HG03196 (cell line): ENCODE measurements at regions not wholly inside any gene's neighbourhood (a gene's known extent, or its start where the extent isn't known, plus 50 kb on each side); places are given as distances from the start of the nearest gene placed in this dataset.
A peak's percentile ranks its signal among the peaks of the same experiment; 100 is the strongest.
"Not testable (repeated sequence)": the region's sequence is repeated elsewhere in the genome, so short reads cannot be mapped to it uniquely, and the experiment has no call there.

Experiments used
- ATAC-seq: cut with Tn5 transposase; IDR thresholded peaks from one replicate; pipeline ENCODE4 v1.9.1; 2021; ENCODE audit not compliant: unreplicated experiment

DNA sequence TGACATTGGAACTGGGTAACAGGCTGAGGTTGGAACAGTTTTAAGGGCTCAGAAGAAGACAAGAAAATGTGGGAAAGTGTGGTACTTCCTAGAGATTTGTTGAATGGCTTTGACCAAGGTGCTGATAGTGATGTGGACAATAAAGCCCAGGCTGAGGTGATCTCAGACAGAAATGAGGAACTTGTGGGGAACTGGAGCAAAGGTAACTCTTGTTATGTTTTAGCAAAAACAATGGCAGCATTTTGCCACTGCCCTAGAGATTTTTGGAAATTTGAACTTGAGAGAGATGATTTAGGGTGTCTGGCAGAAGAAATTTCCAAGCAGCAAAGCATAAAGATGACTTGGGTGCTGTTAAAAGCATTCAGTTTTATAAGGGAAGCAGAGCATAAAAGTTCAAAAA is 474.7 kb upstream of the ADGRB3 start:
- no peak for ATAC-seq

DNA sequence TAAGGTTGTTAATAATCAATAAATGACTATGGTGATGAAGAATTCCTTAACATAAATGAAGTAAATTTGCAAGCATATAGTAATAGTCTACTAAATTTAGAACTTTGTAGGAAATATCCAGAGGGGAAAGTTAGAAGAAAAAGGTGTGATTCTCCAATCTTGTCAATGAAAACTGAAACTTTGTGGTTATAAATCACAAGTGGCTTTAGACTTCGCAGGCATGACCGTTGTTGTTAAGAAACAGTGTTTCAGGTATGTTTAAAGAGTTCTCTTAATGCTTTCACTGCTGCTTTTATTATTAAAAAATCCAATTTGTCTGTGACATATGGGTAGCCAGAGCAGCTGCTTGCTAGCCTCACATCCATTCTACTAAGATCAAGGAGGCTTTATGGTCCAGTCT is 475.6 kb upstream of the ADGRB3 start:
- ATAC-seq, result no peak

- peak; percentile 67 for ATAC-seq
Measured at GRCh38 chr6:68158256-68158655, 476.8 kb upstream of the ADGRB3 start.

DNA sequence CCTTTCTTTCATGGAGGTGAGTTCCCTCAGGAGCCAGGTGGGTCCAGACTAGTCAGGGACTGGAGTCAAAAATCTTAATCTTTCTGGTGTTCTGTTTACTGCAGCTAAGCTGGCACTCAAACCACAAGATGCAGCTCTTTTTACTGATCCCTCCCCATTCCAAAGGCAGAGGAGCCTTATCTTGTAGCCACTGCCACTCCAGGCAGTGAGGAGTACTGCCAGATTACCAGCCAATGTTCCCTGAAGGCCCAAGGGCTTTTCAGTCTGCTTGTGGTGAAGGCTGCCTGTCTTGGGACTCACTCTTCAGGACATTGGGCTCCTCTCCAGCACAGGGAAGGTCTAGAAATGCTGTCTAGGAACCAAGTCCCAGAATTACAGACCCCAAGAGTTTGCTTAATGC is 490.4 kb upstream of the ADGRB3 start:
- ATAC-seq, result no peak

- ATAC-seq, result no peak
Measured at GRCh38 chr6:68141190-68141589, 493.9 kb upstream of the ADGRB3 start.

DNA sequence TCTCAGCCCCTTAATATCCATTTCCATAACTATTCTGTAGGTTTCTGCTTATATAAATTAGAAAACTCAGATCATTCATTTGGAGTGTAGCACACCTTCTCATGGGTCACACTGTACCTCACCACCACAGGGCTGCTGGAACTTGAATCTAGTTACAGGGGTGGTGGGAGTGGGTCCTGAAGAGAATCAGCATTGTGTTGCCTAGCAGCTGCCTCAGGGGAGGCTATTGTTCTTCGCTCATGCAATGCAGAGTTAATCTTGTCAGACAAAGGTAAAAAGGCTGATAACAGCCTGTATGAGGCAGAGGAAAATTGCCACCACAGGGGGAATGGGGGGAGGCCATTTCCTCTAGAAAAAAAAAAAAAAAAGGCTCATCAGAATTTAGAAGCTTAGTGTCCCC is 496.0 kb upstream of the ADGRB3 start:
- ATAC-seq, result no peak

DNA sequence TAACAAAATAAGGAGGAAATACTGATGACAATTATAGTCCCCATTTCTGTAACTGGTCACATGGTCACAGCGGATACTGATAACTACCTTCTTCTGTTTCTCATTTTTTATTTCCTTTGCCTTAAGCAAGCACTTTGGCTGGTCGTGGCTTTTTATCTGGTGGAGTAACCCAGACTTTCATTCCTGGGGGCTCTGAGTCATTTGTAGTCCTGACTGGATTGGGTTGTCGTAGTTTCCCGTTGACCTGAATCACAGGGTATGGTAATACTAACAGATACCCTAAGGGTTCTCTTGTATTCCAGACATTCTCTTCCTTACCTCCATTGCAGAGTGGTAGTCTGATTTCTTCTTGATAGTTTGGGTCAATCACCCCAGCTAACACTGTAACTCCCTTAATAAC is 500.3 kb upstream of the ADGRB3 start:
- no peak for ATAC-seq

- no peak for ATAC-seq
Measured at GRCh38 chr6:68128211-68128610, 506.9 kb upstream of the ADGRB3 start.

DNA sequence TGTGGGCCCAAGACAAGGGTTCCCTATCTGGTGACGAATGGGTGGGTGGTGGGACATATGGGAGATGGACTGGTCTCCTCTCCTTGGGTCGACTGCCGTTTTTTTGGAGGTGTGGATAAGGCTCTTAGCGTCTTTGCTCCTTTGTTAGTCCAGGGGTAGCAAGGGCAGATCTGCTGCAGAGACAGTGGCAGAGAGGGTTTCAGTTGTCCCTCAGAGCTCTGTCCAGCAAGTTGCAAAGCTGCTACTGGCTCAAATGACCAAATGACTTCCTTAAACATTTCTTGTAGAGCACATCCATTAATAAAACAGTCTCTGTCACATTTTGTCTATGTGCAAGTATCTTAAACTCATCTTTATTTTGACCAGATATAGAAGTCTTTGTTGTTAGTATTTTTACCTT is 508.0 kb upstream of the ADGRB3 start:
- ATAC-seq, result no peak

DNA sequence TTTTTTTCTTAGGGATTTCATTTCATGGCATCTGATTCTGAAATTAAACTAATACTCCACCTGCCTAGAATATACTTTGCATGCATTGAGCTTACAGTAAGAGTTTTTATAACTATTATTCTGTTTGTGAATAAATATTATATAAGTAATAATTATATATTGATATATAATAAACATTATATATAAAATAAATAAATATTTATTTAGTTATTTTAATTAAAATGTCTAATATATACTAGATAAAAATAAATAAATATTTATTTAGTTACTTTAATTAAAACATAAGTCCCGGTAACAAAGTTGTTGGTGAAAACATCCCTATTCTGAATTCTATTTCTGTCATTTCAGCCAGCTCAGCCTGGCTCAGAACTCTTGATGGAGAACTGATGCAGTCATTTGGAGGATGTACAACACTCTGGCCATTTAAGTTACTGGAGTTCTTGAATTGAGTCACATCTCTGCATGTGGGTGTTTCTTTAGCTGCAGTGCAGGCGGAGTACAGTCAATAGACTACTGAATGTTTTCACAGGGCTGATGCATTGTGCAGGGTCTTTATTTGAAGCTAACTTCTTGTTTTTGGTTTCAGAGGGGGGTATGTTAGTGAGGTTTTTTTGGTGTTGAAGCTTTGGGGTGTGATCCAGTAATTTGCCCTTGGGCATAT is 508.9 kb upstream of the ADGRB3 start:
- ATAC-seq, result peak; percentile 84

DNA sequence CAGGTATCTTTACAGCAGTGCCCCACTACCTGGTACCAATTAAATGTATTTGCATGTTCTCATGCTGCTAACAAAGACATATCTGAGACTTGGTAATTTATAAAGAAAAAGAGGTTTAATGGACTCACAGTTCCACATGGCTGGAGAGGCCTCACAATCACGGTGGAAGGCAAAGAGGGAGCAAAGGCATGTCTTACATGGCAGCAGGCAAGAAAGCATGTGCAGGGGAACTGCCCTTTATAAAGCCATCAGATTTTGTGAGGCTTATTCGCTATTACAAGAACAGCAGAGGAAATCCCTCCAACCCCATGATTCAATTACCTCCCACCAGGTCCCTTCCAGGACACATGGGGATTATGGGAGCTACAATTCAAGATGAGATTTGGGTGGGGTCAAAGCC is 512.1 kb upstream of the ADGRB3 start:
- not testable (repeated sequence) for ATAC-seq

DNA sequence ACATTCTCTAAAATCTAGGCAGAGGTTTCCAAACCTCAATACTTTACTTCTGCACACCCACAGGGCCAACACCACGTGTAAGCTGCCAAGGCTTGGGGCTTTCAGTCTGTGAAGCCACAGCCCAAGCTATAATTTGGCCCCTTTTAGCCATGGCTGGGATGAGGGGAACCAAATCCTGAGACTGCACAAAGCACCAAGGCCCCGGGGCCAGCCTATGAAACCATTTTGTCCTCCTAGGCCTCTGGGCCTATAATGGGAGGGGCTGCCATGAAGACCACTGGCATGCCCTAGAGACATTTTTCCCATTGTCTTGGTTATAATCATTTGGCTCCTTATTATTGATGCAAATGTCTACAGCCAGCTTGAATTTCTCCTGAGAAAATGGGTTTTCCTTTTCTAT is 513.0 kb upstream of the ADGRB3 start:
- no peak for ATAC-seq

- ATAC-seq, result not testable (repeated sequence)
Measured at GRCh38 chr6:68120954-68121353, 514.1 kb upstream of the ADGRB3 start.

GRCh38 chr6:68114463-68115047 is 520.5 kb upstream of the ADGRB3 start:
- no peak for ATAC-seq

DNA sequence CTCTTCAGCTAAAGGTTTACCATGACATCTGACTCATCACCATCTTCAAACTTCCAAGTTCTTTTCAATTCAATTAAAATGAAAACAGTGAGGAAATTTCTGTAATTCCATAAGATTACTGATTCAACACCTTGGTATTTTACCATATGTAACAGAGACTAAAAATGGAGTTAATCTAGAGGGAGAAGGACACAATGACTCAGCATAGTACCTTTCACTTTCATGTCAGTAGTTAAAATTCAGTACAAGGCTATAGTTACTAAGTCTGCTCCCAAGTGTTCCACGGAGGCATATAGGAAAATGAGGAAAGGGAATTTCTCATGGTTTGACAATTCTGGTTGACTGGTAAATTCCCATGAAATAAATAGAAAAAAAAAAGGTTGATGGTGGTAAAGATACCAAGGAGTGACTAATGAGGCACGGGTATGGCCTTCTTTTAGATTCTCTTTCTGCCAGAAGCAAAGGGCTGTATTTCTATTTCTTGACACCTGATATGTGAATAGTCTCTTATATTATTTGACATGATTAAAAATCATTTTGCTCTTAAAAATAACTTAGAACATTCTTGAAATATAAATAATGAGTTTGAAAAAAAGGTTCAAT is 526.7 kb upstream of the ADGRB3 start:
- peak; percentile 68 for ATAC-seq

DNA sequence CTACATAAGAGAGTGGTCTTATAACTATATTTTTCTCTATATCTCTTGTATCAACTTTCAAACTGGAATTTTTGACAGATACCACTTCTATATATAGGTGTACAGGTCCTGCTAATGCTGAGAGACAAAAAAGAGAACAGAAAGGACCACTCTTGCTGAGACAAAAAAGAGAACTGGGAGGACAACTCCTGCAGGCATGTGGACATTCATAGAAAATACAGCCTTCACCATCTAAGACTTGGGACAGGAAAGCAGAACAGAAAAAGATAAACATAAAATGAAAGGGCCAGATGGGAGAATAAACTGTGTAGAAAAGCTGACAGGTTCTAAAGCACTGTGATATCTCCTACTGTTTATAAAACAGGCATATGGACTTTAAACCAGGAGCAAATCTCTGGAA is 541.0 kb upstream of the ADGRB3 start:
- peak; percentile 69 for ATAC-seq

DNA sequence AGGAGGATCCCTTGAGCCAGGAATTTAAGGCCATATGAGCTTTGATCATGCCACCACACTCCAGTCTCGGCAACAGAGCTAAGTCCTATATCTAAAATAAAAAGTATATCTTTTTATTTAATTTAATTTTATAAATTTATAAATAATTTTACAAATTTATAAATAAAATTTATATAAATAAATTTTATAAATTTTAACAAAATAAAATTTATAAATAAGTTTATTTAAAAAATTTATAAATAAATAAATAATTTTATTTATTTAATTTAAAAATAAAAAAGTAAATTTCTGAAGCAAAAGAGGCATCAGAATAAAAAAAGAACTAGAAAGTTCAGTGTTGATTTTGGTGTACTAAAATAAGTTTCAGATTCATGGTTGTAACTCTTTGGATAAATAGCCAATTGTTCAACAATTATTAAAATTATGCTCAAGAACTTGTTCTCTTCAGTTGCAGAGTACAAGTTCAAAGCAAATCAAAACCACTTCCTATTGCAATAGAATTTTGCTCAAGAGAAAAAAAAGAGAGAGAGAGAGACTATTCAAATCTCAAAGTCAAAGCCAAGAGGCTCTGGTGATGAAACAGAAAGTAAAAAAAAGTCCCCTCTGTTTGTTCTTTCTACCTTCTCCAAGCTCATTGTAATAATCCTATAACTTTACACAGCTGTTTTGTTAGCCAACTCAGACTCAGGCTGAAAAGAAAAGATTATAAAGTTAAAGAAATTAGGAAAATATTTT is 547.5 kb upstream of the ADGRB3 start:
- no peak for ATAC-seq

- no peak for ATAC-seq
Measured at GRCh38 chr6:68086199-68086598, 548.9 kb upstream of the ADGRB3 start.

DNA sequence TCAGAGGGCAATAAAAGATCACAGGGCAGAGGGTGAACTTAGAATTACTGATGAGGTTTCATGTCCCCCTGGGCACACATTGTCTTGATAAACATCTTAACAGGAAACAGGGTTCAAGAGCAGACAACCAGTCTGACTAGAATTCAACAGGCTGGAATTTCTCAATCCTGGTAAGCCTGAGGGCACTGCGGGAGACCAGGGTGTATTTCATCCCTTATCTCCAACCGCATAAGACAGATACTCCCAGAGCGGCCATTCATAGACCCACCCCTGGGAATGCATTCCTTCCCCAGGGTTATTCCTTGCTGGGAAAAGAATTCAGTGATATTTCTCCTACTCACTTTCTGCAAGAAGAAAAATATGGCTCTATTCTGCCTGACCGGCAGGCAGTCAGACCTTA is 549.5 kb upstream of the ADGRB3 start:
- ATAC-seq, result not testable (repeated sequence)

DNA sequence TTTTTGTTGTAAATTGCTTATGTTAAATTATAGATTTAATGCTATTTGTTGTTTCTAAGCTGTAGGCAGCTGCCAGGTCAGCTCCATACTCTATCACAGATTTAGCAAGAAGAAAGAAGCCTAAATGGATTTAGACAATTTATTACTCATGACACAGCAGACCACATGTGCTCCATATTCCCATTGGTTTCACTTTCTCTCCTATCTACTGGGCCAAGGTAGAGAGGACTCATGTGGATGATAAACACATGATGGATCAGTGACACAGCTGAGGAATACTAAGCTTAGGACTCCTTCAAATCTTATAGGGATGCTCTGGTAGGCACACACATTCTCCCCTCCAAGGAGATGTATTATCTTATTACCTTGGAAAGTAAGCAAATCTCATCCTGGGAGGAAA is 553.0 kb upstream of the ADGRB3 start:
- ATAC-seq, result no peak

DNA sequence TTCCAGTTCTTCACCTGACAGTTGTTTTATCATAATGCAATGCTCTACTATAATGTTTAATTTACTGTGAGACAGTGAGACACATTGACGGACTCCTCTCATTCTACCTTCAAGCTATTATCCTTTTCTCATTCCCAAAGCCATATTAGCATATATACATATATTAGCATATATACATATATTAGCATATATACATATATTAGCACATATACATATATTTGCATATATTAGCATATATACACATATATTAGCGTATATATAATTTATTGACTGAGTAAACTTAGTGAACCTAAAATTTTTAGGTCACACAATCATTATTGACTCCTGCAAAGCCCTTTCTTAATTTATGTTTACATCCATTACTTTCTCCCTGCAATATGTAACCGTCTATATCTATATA is 555.0 kb upstream of the ADGRB3 start:
- no peak for ATAC-seq

DNA sequence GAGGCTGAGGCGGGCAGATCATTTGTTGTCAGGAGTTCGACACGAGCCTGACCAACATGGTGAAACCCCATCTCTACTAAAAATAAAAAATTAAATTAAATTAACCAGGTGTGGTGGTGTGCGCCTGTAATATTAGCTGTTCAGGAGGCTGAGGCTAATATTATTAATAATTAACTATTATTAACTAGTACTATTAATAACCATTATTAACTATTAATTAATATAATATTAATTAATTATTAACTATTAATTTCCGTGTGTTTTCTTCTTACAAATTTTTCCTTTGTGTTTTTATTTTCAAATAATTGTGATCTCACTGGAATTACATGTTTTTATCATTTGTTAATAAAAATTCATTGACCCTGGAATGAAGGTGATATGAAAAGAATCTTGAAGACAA is 557.4 kb upstream of the ADGRB3 start:
- ATAC-seq, result no peak
